Prostate gland (tissue), 2 donors: ENCODE measurements at regions not wholly inside any gene's neighbourhood (a gene's known extent, or its start where the extent isn't known, plus 50 kb on each side); places are given as distances from the start of the nearest gene placed in this dataset.

Source experiments
- POLR2A ChIP-seq: fragments of 450-650 bp; IDR thresholded peaks from one replicate; pipeline ENCODE4 v1.6.1; 2016; ENCODE audit warnings: antibody characterized with exemption, mild to moderate bottlenecking
- TF ChIP-seq, protein P1 (sequence below), 4 experiments: fragments of 200-600 bp in 2 of 4; fragments of 450-650 bp in 2 of 4; sonication (generic) in 2 of 4; IDR thresholded peaks; 1 replicate in 3 of 4; 2 replicates in 1 of 4; pipeline ENCODE4 v1.5.1; 2016 to 2019; ENCODE audit warnings: antibody characterized with exemption in 4 of 4, mild to moderate bottlenecking in 2 of 4, moderate library complexity in 2 of 4

DNA sequence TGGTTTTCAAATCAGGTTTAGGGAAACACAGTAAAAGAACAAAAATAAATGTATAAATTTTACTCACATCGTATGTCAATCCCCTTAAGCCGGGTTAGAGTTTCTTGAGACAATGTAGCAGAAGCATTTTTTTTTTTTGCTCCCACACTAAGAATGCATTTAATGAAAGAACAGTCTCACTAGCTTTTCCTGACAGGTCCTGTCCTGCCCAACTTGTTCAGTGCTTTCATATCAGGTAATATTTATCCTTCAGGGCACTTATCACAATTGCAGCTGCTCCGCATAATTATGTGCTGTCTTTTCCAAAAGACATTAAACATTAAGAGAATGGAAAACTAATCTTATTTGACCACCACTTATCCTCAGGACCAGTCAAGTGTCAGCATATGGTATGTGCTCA lies 632.0 kb downstream of the HTR1B start:
- TF ChIP-seq, protein P1, sequence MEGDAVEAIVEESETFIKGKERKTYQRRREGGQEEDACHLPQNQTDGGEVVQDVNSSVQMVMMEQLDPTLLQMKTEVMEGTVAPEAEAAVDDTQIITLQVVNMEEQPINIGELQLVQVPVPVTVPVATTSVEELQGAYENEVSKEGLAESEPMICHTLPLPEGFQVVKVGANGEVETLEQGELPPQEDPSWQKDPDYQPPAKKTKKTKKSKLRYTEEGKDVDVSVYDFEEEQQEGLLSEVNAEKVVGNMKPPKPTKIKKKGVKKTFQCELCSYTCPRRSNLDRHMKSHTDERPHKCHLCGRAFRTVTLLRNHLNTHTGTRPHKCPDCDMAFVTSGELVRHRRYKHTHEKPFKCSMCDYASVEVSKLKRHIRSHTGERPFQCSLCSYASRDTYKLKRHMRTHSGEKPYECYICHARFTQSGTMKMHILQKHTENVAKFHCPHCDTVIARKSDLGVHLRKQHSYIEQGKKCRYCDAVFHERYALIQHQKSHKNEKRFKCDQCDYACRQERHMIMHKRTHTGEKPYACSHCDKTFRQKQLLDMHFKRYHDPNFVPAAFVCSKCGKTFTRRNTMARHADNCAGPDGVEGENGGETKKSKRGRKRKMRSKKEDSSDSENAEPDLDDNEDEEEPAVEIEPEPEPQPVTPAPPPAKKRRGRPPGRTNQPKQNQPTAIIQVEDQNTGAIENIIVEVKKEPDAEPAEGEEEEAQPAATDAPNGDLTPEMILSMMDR (IDR thresholded peaks at IDR 0.05): no peak
- no peak for TF ChIP-seq POLR2A
